H1 (cell line): ENCODE measurements at regions not wholly inside any gene's neighbourhood (a gene's known extent, or its start where the extent isn't known, plus 50 kb on each side); places are given as distances from the start of the nearest gene placed in this dataset.

Source experiments
- RNF2 ChIP-seq: fragments of 200-900, 300-1000 bp; sonication (generic); IDR thresholded peaks from 2 replicates; pipeline ENCODE4 v1.7.1; 2016; ENCODE audit warnings: borderline replicate concordance, low read depth, mild to moderate bottlenecking, antibody characterized with exemption, low read length; ENCODE audit not compliant: poor library complexity, severe bottlenecking; ENCODE audit errors: missing control alignments

- TF ChIP-seq RNF2: no peak
- TF ChIP-seq, all 59 proteins: peak for 0
Measured at GRCh38 chr14:43480976-43481375, 1026.1 kb downstream of the FSCB start (continued).
